ENCODE measurements at regions not wholly inside any gene's neighbourhood (a gene's known extent, or its start where the extent isn't known, plus 50 kb on each side); places are given as distances from the start of the nearest gene placed in this dataset.

DNA sequence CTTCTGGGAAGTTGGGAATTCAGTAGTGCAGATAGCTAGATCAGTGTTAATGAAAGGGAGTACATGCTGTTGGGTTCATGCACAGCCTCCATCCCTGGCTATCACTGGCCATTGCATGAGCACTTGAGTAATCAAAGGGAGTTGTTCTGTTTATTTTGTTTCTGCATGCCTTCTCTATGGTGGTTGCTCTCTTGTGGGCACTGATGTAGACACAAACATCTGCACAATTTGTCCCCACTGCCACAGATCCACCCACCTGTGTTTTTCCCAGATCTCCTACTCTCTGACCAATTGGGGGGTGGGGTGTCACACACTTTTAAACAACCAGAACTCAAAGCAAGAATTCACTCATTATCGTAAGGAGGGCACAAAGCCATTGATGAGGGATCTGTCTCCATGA, 89.7 kb upstream of the DHRS4 start:
- TF ChIP-seq CTCF (IDR thresholded peaks at IDR 0.05): no peak

DNA sequence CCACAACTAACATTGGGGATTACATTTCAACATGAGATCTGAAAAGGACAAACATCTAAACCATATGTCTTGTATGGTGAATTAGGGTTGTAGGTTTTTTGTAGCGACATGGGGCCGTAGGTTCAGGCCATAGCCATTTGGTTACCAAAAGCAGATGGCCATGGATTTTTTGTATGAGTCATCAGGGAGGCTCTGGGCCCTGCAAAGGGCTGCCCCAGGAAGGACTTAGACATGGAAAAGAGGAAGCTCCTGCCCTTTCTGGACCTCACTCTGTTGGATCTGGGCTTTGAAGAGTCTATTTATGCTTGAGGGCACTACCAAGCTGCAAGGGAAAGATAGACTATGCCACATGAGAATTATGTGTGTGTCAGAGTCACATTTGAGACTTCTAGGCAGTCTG, 89.3 kb upstream of the DHRS4 start:
- no peak for TF ChIP-seq CTCF (IDR thresholded peaks at IDR 0.05)

DNA sequence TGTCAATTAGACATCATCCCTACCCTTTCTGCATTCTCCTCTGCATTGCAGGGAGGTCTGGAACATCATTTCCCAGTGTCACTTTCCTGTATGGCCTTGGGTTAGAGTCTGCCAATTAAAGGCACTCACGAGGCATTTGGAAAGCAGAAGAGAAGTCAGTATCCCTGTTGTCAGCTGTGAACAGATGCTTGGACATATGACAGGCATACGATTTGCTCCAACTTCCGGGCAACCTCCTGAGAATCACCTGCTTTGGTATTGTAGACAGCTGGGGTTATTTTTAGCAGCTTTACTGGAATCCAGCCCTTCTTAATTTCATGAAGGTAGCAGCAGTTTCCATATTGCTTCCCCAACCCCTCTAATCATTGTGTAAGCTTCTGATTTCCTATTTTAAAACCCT, 88.7 kb upstream of the DHRS4 start:
- no peak for TF ChIP-seq CTCF (IDR thresholded peaks at IDR 0.05)

GRCh38 chr14:23865502-23865901, 88.1 kb upstream of the DHRS4 start:
- TF ChIP-seq CTCF (IDR thresholded peaks at IDR 0.05): no peak

GRCh38 chr14:23866269-23866668, 87.3 kb upstream of the DHRS4 start:
- no peak for TF ChIP-seq CTCF (IDR thresholded peaks at IDR 0.05)

DNA sequence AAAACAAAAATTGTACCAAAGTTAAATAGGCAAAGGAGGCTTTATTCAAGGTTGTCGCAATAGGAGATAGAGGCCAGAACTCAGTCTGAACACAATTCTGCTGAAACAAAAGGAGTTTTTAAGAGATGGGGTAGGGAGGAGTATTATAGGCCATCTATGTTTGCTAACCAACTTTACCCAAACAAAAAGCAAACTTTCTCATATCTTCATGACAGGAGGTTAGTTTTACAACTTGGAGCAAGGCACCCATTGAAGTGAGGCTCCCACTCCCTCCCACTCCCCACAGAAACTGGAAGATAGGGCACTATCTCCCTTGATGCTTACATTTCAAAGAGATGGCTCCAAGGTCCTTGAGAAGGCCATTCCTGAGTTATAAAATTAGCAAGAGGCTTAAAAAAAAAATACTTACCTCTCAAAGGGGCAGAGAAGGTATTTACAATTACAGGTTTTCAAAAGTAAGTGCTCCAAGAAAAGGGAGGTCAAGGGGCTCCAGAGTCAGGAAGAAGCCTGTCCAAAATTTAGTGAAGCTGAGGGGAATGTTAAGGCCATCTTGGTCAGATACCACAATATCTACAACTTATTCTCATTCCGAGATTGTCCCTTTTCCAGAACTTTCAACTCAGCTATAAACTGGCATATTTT, 84.4 kb upstream of the DHRS4 start:
- no peak for TF ChIP-seq CTCF (IDR thresholded peaks at IDR 0.05)

- TF ChIP-seq CTCF (IDR thresholded peaks at IDR 0.05): no peak
These were observed 77.3 kb upstream of the DHRS4 start for GRCh38 chr14:23876160-23876750.

DNA sequence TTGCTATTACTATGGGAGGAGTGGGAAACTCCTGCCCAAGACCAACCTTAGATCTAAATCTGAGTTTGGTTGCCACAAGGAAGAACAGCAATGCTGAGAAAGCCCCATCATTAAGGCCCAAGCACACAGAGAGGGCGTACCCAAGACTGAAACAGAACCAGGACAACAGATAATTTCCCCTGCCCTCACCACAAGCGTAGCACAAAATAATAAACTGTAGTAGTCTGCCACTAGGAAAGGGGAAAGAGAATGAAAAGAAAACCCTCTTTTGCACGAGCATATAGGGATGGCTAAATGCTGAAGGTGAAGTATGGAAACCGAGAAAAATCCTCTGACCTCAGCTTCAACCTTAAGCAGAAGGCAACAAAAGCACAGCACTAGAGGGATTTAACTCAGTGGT, 76.5 kb upstream of the DHRS4 start:
- TF ChIP-seq CTCF (IDR thresholded peaks at IDR 0.05): no peak
